RCC 7860 (cell line): ENCODE measurements at regions not wholly inside any gene's neighbourhood (a gene's known extent, or its start where the extent isn't known, plus 50 kb on each side); places are given as distances from the start of the nearest gene placed in this dataset.

Experiments used
- DNase-seq: peaks from one replicate; pipeline ENCODE4 v3.0.0-alpha.2; 2015; ENCODE audit warnings: low spot score
- FAIRE-seq: peaks from 2 replicates; lab custom pipeline; 2012; peaks lifted over from hg19 to GRCh38; lab: Jason Lieb, UNC

DNA sequence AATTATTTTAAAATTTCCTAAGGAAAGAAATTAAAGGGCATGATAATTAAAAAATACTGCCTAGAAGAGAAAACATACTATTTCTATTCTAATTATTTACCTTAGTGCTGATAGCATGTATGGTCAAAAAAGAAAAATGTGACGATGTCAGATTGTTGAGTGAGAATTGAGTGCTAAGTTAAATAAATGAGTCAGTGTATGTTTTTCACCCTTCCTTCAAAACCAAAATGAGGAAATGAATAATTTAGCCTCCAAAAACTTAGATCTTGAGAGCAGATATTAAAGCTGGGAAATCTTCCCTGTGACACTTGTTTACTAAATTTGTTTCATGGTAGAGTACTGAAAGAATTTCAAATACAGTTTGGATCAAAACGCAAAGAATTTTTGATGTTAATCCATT, 58.6 kb upstream of the NYAP2 start:
- DNase-seq (no peak), FAIRE-seq (no peak)

DNA sequence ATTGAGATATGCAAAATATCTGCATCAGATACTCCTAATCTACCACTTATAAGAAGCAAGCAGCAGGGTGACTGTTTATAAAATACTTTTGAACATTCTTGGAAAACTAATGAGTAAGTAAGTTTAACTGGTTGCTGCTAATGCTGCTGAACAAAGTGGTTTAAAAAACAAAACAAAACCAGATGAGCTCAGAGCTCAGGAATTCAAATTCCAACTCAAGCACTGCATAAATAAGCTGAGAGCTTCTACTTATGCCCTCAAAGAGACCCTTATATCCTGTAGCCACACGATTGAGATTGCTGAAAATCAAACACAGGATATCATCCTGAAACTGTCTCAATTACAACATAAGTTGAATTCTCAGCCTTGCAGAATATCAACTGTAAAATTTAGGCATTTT, 62.3 kb upstream of the NYAP2 start:
- DNase-seq (peak; percentile 13), FAIRE-seq (no peak)

DNA sequence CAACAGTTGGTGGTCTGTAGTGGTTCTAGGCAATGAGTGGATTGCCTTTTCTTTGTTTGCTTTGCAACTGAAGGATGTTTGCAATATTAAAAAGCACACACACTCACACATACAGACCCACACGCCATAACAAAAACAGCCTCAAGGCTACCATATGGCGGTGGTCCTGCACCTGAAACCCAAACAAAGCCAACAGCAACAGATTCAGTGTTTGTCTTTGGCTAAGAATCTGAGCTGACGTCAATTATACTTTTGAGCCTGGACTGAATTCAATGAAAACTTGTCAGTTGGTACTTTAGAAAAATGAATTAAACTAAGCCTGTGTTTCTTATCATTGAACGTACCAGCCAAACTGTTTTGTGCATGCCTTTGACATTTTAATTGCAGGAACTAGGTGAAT, 65.0 kb upstream of the NYAP2 start:
- DNase-seq = no peak
- no peak for FAIRE-seq

DNA sequence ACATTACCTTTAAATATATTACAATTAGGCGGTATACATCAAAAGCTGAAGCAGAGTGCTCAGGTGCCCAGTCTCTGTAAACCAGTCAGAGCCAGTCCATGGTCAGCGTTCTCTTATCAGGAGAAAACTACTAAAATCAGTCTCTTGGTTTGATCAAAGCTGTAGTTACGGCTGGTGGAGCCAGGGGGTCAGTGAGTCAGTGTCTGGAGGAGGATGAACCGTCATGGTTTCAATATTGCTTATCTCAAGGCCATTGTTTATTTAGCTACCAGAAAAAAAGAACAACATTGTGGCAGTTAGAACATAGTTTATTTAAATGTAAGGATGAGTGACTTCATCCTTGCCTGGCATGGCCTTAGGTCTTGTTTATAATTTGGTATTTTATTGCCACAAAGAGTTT, 71.3 kb upstream of the NYAP2 start:
- DNase-seq = peak; percentile 27
- FAIRE-seq = no peak

DNA sequence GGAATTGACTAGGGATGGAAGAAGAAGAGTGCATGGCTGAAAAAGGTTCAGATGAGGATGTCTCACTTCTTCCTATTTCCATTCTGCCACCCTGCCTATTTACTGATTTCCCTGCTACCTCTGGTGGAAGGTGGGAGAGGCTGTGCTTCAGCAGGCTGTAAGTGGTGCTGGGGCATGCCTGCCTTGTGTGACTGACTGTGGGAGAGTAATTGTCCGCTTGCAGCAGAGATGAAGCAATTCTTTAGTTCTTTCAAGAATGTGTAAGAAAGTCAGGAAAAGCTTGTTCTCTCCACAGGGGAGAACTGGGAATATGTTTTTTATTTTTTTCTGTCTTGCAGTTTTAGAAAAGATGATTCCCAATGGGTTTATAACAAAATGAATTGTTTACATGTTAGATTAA, 72.5 kb upstream of the NYAP2 start:
- FAIRE-seq = no peak
- DNase-seq = no peak

DNA sequence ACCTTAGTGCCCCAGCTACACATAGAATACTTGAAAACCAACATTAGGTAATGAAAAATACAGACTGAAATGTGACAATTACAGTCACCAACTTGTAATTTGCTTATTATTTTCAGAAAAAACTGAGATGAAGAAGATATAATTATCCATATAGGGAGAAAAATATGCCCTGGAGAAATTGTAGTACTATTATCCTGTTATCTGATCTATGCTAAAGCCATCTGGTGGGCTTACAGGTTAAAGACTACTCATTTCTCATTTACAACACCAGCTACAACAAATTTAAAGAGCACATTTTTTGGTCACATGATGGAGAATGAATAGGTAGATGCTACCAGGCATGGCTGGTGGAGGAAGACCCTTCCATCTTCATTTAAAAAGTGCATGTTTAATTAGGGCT, 79.6 kb upstream of the NYAP2 start:
- DNase-seq = no peak
- FAIRE-seq = no peak

DNA sequence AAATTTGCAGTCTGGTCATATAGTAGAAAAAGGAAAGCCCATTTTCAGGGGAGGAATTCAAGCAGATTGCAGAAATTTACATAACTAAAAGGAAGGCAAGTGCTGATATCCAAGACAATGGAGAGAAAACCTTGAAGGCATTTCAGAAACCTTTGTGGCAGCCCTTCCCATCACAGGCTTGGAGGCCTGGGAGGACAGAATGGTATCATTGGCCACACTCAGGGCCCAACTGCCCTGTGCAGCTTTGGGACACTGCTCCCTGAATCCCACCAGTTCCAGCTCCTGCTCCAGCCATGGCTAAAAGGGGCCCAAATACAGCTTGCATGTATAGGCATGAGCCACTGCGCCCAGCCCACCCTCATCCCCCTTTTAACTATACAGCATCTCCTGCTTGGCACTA, 81.1 kb upstream of the NYAP2 start:
- FAIRE-seq = no peak

DNA sequence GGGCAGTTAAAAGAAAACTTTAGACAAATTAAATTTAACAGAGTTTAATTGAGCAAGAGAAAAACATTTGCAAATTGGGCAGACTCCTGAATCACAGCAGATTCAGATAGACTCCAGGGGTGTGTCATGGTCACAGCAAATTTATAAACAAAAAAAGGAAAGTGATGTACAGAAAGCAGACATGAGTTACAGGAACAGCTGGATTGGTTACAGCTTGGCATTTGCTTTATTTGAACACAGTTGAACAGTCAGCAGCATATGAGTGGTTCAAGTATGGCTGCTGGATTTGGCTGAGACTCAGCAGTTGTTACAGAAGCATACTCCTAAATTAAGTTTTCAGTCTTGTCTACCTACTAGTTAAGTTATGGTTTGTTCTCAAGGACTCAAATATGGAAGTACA, 82.3 kb upstream of the NYAP2 start:
- no peak for FAIRE-seq
- DNase-seq = no peak

More for the DNA sequence above, 81.1 kb upstream of the NYAP2 start:
- no peak for DNase-seq

DNA sequence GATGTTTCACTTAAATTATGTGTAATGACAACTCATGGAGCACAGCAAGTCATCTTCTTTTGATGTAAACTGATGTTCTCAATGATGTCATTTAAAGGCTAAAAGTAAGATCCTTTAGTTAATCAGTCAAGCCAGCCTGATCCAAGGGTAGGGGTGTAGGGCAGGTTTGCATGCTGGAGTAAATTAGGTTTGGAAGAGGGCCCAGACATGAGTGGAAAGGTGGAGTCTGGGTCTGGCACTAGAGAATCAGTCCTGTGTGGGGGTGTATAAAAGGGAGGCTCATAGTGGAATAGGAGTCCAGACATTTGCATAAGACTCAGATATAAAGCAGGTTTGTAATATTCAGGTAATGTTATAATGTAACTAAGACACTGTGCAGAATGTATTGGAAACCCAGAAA, 88.8 kb upstream of the NYAP2 start:
- DNase-seq (no peak), FAIRE-seq (no peak)

DNA sequence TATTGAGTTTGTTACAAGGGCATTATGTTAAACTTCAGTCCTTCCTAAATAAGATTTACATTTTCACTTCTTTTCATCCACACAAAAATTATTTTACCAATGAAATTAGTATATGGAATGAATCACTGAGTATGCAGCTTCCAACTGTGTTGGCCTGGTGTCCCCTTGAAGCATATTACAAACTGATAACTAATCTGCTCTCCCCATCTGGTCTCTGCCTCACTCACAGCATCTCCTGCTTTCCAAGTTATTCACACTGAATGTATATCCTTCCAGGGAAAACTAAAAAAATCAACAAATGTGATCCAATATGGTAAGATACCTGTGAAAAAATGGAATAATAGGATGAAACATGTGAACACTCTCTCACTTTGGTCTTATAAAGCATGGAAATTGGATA, 90.0 kb upstream of the NYAP2 start:
- DNase-seq (no peak), FAIRE-seq (no peak)

DNA sequence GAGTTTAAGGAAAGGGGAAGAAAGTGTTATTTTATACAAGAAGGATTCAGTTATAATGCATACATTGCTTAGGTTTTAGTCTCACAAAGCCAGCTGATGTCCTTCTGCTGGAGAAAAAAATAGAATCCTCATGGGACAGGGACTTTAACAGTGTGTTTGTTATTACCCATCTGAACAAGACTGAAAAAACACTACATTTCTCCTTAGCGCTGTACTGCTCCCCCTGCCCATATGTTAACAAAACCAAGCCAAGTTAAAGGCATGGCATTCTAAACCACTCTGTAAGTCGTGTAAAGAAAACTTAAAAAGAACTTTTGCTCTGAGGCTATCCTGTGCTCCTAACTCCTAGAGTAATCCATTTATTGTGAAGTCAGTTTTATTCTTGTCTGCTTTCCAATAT, 102.6 kb upstream of the NYAP2 start:
- no peak for FAIRE-seq
- DNase-seq = no peak

DNA sequence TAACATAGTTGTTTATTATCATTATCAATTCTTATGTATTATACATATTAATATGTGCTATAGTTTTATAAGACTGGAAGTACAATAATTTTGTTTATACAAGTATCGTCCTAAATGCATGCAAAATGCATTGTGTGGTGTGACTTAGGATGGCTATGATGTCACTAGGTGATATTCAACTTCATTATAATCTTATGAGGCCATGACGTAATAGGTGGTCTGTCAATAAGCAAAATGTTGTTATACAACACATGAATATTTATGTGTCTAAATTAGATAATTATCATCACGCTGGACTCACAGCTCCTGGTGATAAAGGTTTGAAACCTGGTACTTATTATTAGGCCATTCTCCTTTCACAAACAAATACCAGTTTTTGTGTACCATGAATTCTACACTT, 104.4 kb upstream of the NYAP2 start:
- DNase-seq = no peak
- no peak for FAIRE-seq

DNA sequence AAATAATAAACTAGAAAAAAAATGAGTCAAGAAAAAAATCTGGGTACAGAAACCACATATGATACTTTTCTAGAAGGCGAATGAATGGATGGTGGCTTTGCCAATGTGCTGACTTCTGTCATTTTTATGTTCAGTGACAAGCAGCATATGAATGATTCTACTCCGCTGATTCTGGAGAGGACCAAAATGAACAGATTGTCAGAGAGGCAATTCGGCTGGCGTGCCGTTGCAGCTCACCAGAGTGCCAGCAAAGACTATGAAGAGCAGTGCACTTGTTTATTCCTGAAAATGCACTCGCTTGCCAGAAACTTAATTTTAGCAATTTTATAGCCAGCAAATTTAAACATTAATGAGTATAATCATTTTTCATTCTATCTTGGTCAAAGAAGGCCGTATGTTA, 105.9 kb upstream of the NYAP2 start:
- no peak for FAIRE-seq

DNA sequence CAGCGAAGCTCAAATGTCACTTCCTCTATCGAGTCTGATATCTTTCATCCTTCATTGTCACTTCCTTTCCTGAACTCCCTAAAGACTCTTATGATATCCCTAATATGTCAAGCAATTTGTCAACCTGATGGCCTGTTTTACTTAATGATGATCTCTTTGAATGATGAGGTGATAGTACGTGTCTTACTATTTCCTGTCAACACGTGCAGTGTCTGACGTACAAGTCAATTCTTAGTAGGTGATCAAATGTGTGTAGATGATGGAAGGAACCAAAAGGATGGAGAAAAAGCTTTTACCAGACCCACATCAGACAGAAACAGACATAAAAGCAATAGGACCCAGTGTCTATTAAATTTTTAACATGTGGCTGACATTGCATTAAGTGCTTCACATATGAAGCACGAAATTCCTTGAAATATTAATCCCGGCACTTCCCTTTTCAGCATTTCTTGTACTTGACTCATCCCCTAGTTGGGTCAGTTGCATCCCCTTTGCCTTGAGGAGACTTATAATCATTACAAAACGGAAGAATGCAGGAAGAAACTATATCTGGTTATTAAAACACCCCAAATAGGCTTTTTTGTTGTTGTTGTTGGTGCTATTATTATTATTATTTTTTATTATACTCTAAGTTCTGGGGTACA, 108.6 kb upstream of the NYAP2 start:
- no peak for FAIRE-seq
- DNase-seq = no peak

More for the DNA sequence above, 105.9 kb upstream of the NYAP2 start:
- DNase-seq = no peak

DNA sequence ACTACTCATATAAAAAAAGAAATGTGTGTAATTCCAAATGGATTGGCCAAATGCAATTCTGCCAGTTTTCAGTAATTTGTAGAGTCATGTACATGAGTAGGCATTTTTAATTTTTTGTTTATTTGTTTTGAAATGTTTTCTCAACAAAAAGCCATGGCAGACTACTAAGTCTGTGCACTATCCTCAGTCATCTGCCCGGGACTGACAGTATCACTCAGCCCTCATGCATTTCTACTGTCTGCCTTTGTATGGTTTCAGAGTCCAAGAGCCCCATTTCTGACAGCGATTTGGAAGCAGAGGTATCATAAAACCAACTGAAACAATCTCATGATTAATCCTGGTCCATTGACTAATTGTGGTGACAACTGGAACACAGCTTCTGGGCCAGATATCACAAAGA, 109.9 kb upstream of the NYAP2 start:
- no peak for DNase-seq
- FAIRE-seq = no peak

DNA sequence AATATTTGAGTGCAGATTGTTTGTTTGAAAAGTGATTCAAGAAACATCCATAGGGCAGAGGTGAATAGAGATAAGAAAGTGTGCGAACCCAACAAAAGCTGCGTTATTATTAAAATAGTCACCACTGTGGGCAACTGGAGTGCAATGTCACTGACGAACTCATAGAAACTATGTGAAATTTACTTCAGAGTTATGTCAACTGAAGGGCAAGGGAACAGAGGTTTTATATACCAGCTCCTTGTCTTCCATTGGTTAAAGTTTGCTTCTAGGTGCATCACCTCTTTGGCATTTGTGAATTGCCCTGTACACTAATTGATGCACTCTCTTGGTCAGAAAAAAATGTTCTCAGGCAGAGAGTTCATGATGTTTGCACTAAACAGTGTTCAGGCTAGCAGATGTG, 110.5 kb upstream of the NYAP2 start:
- FAIRE-seq = no peak
- DNase-seq = no peak

DNA sequence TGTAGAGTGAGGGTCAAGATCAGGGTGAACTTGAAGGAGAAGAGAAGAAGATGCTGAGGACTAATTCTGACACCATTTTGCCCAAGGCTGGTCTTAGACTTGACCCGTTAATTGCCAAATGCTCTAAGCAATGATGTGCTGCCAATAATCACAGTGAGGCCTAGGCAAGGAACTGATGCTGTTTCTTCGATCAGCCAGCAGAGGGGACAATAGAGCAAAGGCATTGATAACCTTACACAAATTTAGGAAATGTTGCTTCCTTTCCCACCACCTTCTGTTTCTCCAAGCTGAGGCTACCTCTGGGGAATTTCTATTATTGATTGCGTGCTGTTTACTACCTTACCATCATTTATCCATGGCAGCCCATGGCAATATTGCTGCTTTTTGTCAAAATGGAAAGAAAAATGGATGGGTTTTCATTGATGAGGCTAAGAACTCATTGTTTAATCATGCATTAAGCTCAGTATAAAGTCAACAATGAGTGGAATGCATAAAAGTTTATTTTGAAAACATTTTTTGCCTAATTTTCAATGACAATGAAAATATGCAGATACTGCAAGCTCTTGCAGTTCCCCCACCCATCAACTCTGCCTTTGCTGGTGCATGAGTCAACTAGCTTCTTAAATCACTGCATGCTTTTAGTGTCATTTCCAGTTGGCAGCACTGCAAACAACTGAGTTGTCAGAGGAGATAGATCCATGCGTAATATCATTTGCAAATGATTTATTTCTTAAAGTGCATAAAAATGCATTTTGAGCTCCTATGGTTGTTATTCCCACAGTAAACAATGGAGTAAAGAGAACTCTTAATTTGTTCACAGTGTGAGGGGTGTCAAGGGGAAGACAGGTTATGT, 116.4 kb upstream of the NYAP2 start:
- FAIRE-seq (no peak), DNase-seq (no peak)

DNA sequence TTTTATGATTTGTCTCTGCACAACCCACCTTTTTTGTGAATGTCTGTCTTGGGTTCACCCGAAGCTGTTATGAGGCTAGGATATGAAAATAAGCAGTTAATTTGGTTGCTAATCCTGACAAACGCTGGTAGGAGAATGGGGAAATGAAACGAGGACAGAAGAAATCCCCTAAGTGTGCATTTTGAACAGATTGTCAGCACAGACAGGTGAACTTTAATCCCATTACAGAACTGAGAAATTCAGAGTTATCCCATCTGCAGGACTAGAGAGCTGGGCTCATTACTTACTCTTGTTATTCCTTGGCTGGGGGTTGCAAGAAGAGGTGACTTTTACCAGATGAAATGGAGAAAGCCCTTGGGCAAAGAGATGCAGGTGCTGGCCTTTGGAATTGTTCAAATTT, 123.3 kb upstream of the NYAP2 start:
- DNase-seq (no peak), FAIRE-seq (no peak)

DNA sequence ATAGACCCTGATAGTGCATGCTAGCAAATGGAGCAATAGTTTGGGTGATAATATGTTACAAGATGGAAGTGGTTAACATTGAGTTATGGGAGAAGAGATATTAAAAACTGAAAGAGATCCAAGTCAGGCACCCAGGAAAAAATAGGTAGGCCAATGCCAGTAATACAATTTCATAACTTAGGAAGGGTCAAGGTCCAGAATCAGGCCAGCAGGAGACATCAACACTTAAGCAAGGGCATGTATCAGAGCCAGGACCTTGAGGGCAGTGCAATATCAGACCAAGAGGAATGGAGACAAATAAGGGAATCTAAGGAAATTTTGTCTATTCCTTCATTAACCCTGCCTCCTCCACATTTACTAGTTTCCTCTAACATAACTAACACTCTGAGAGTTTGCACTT, 124.1 kb upstream of the NYAP2 start:
- FAIRE-seq = no peak
- DNase-seq = no peak

DNA sequence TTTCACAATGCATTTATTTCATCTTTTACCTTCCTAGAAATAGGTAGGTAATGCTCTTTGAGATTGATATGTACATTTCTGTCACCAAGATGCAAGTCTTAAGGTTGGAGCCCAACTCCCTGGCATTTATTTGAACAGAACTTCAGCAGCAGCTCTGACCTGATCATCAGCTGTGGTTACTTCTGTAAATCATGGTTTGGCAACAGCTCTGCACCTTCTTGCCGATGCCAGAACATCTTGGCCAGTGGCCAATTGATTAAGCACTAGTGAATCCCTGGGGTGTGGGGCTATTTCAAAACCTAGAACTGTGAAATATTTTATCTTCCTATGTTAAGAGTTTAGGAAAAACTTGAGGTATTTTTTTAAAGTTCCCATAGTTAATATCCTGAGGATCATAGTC, 124.8 kb upstream of the NYAP2 start:
- peak; percentile 52 for FAIRE-seq
- no peak for DNase-seq

DNA sequence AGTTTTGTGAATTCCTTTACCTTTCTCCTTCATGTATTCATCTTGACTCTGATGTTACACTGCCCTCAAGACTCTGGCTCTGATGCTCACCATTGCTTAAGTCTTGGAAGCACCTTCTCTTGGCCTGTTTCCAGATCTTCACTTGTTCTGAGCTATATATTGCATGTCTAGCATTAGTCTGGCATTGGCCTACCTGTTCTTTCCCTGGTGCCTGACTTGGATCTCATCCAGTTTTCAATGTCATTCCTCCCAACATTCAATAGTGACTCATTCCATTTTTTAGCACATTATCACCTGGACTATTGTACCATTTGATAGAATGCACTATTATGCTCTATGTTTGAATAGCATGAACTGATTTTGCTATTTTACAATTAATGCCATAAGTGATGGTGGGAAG, 127.3 kb upstream of the NYAP2 start:
- DNase-seq = no peak

DNA sequence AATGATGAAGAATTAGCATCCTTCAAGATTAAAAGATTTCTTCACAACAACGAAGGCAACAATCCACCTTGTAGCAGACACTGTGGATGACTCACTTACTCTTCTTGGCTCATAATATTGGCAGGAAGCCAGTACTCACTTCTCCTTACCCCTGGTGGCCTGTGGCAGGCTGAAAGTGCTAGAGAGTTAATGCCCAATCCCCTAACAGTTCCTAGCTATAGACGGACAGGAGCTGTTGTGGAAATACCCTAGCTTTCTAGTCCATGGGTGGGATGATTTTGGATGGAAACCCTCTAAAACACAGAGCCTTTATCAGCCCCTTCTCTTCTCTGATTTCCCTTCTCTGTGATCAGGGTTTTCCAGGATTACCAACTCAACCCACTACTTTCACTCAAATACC, 128.6 kb upstream of the NYAP2 start:
- peak; percentile 90 for FAIRE-seq
- peak; percentile 83 for DNase-seq

More for the DNA sequence above, 127.3 kb upstream of the NYAP2 start:
- no peak for FAIRE-seq

DNA sequence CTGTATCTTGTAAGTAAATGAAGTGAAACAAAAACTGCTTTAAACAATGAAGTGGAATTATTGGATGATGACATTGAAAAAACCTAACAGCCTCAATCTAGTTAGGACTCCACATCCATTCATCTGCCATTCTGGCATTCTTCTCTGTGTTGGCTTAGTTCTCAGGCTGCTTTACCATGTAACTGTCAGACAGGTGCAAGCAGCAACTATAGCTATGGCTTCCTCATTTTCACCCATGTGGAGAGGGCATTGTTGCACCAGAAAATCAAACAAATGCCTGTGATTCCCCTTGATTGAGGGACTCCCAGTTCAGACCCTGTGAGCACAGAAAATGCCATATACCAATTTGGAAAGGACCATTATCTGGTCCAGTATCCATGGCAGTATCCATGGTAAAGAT, 129.5 kb upstream of the NYAP2 start:
- FAIRE-seq (no peak), DNase-seq (no peak)
